ENCODE measurements at regions not wholly inside any gene's neighbourhood (a gene's known extent, or its start where the extent isn't known, plus 50 kb on each side); places are given as distances from the start of the nearest gene placed in this dataset.
"Not testable (repeated sequence)": the region's sequence is repeated elsewhere in the genome, so short reads cannot be mapped to it uniquely, and the experiment has no call there.

DNA sequence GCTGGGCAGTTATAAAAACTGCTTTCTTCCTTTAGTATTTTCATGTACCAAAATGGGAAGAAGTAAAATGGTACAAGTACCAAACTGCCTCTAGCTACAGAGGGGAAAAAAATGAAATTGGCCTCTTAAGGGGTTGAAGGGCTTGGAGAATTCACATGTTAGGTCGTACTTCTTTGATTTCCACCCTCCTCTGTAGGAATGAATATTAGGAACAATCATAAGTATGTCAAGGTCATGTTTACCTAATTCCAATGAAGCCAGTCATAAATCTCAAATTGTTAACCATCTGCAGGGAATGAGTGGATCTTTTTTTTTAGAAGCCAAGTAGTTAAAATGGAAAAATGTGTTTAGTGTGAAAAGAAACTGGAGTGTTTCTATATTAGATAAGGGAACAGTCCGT is 772.6 kb downstream of the PRIM2 start:
- DNase-seq (ENCODE audit: low spot score): not testable (repeated sequence)

DNA sequence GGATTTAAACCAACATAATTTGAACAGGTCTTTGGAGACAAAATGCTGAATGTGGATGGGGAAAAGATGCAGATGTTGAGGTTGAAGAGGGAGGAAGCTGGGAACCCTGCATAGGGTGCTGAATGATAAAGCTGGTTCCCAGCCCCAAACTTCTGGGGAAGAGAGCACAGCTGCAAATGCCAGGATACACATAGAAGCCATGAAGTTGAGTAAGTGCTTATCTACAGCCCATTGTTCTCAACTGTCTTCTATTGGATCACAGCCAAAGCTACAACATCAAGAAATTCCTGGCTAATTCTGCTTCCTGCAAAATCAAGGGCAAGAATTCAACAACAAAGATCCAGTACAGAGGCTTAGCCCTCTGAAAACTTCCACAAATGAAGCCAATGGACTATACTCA is 779.8 kb downstream of the PRIM2 start:
- not testable (repeated sequence) for DNase-seq (ENCODE audit: low spot score)

DNA sequence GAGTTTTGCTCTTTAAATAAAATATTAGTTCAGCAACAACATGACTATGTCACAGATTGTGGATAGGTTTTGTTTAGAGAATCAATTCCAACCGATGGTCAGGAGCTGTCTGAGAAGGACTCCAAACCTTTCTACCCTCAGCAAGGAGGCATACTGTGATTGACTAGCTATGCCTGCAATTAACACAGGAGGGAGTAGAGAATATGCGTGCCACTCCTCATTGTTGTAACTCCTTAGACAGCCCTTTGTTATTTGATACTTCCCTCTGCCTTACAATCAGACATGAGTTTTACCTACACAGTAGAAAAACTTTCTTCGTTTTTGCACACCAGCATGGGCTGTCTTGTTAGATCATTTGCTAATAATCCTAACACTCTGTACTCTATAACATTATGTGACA is 796.5 kb downstream of the PRIM2 start:
- DNase-seq (ENCODE audit: low spot score): no peak

DNA sequence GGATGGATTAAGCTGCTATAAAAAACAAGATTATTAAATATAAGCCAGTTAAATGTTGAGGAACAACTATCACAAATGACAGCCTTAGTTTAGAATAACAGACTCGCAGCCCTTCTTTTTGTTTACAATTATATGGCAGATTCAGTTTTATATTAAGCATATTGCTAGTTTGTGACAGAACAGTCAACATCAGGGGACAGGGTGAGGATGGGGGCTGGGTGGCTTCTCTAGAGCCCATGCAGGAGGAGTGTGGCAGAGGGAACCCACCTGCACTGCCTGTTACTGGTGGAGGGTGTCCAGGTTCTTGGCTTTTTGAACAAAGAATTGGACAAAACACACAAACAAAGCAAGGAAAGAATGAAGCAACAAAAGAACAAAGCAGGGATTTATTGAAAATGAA is 799.7 kb downstream of the PRIM2 start:
- not testable (repeated sequence) for DNase-seq (ENCODE audit: low spot score)

DNA sequence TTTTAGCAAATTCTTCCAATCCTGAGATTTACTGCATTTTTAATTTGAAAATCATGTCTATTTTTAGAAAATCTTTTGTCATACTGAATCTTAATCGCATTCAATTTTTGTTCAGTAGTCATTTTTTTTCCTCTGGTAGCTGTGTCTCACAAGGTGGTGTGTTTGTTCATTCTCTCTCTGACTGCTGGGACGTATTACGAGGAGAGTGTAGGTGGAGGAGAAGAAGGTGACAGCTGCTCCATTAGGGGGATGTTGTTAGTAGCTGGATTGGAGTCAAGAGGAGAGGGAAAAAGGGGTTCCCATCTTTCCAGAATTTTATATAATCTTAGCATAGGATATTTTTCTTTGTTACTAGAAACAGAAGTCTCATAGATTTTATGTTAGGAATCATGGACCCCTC is 804.2 kb downstream of the PRIM2 start:
- not testable (repeated sequence) for DNase-seq (ENCODE audit: low spot score)

DNA sequence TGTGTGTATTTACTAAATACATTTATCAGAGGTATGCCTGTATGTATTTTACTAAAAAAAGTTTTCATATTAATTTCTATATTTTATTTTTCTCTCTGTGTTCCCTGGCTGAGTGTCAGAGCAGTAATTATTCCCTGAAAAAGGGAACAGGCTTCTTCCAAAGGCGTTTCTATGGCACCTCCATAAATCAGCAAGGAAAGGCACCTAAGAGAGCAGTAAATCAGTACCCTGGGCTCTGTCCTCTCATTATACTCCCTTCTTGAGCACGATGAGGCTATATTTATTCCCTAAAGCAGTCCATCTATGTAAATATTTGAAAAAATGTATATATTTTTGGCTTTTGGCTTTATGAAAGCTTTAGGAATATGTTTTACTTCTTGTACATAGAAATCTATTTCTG is 806.3 kb downstream of the PRIM2 start:
- DNase-seq (ENCODE audit: low spot score): not testable (repeated sequence)

DNA sequence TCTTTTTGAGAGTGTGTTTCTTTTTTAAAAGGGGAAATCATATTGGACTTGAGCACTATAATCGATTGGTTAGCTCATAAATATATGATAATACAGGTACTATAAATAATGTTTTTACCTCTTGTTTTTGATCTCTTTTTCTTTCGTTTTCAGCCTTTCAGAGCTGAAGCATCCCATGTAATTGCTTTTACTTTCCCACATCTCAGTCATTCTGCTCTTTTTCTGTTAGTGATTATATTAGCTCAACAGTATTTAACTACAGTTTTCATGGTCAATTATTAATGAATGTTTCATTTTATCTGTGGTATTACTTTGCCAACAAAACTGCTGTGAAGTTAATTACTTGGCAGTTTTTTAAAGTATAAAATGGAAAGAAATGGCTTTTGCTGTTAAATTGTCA is 811.1 kb downstream of the PRIM2 start:
- not testable (repeated sequence) for DNase-seq (ENCODE audit: low spot score)

DNA sequence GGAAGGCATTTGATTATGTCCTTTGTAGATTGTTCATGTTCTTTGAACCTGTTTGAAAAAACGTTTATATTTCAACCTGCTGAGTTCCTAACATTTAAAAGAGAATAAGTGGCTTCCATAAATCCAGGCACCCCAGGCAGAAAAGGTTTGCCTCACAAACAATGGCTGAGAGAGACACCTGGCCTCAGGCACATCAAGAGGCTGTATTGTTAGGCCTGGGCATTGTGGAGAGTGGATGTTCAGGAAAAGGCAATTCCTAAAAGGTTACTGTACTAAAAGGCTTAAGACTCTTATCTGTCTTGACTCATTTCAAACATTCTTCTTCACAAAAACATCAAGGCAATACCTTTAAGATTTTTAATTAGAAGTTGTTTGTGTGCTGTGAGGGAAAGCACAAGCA is 811.7 kb downstream of the PRIM2 start:
- DNase-seq (ENCODE audit: low spot score): not testable (repeated sequence)

DNA sequence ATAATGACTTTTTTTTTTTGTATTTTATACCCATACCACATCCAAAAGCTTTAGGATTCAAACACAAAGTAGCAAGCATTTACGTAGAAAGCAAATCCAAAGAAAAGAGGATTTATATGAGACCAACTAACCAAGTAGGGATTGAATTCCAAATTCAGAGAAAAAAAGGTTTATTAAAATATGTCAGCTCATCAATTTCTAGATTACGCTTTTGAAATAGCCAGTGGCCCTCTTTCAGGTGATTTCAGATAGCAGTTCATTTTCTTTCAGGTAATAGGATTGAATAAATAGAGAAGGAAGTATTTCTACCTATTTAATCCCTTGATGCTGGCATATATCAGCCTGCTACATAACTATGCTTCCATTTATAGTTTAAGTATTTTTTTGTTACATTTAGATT is 822.3 kb downstream of the PRIM2 start:
- DNase-seq (ENCODE audit: low spot score): not testable (repeated sequence)

DNA sequence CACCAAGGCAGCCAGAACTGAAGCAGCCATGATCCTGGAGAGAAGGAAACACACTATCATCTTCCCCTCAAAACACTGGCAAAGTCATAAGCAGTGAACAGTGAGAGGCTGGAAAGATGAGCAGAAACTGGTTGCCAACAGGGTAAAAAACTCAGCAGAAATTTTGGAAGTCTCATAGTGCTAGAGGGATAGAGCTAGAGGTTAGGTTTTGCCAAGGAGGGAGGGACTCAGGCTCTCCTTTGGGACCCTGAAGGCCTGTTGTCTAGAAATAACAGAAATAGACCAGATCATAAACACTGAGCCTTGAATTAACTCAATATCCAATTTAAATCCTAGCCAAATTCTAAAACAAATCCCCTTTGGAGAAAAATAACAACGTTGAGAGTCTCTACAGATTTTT is 853.6 kb downstream of the PRIM2 start:
- DNase-seq (ENCODE audit: low spot score): not testable (repeated sequence)

DNA sequence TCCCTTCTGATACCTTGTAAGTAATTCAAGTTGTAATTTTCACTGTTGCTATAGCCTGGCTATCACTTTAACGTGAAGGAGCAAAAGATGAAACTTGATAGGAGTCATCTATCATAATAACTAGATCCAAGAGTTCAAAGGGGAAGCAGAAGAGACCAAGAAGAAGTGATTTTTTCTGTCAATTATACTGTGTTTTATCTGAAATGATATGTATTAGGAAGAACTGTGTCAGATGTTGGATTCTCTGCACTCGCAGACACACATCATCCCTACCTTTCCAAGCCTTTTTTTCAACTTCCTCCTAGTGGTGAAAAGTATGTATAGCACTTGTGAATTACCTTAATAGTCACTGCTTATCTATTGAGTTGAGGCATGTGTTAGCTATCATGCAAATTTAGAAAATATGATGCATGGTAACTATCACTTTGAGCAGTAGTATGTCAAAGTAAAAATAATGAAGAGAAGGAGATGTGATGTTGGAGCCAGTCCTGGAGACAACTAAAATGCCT is 864.2 kb downstream of the PRIM2 start:
- not testable (repeated sequence) for DNase-seq (ENCODE audit: low spot score)

DNA sequence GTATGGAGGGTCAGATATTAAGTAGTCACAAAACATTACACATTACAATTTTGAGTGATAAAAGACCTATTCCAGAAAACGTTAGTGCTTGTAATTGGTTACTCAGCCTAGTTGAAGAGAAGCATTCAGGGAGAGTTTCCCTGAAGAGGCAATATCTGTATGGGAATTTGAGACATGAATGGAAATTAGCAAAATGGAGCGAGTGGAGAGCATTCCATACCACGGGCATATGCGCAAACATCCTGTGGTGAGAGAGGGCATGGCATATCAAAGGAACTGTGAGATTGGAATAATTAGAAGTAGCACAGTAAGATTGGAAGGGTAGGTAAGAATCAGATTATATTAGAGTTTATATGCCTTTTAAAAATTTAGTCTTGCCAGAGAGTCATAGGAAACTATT is 867.9 kb downstream of the PRIM2 start:
- not testable (repeated sequence) for DNase-seq (ENCODE audit: low spot score)

DNA sequence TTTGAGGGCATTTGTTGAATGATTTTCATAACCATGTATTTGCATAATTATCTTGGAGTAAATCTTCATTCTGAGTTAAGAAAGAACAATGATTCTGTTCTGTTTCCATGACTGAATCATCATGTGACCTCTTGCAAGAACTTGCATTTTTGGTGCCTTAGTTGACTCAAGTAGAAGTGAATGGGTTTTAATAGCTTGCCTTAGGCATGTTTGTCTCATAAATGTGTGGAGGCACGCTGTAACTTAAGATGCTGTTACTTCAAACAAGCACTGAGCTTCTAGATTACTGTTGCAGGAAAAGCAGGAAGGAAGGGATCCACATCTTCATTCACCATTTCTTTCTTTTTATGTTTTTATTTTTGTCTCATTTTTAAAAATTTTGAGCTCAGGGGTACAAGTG is 875.8 kb downstream of the PRIM2 start:
- DNase-seq (ENCODE audit: low spot score): not testable (repeated sequence)

DNA sequence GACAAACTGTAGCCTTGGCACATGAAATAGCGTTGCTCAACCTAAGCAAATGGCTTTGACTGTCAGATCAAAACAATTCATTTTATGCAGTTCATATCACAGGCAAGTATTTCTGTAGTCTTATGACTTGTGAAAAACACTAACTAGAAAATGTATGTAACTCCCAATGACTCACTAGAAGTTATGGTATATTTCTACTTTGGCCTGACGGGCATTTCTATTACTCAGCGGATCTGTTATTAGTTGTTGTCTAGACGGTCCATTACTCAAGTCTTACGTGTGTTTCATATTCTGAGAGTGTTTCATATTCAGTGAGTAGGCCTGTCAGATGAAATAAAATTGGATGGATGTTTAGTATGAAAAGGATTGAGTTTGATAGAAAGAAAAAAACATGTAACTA is 880.9 kb downstream of the PRIM2 start:
- DNase-seq (ENCODE audit: low spot score): no peak

DNA sequence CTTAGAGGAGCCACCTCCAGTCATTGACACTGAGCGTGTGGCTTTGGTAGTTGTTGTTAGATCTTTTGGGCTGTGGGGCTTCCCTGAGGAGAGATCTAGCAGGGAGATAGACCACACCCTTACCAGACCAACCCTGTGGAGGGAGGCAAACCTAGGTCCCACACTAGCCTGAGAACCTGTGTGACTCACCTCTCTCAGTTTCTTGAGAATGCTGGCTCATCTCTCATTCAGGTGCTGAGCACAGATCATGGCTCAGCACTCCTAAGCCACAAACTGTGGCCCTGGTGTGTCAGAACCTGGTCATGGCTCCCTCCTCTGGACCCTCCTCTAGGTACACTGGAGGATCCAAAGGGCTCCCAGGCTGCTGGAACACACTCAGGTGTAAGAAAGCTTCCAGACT is 919.7 kb downstream of the PRIM2 start:
- DNase-seq (ENCODE audit: low spot score): not testable (repeated sequence)

DNA sequence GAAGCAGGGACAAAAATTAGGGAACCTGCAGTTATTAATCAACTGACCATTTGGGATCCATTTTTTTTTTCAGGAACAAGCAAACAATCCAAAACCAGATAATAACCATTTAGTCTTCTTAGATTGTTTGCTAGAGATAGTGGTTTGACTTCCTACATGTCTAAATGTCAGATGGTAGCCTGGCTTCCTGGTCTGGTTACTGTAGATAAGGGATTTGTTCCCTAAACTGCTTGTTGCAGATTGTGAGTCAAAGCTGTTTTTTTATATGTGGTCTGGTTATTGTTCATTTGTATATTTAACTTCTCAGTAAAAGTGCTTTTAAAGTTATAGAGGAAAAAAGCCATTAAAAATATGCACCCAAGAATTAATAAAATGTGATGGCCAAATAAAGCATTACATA is 921.0 kb downstream of the PRIM2 start:
- not testable (repeated sequence) for DNase-seq (ENCODE audit: low spot score)

DNA sequence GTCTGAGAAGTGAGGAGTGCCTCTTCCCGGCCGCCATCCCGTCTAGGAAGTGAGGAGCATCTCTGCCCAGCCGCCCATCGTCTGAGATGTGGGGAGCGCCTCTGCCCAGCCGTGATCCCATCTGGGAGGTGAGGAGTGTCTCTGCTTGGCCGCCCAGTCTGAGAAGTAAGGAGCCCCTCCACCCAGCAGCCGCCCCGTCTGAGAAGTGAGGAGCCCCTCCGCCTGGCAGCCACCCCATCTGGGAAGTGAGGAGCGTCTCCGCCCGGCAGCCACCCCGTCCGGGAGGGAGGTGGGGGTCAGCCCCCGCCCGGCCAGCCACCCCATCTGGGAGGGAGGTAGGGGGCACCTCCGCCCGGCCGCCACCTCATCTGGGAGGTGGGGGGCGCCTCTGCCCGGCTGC is 940.2 kb downstream of the PRIM2 start:
- not testable (repeated sequence) for DNase-seq (ENCODE audit: low spot score)

DNA sequence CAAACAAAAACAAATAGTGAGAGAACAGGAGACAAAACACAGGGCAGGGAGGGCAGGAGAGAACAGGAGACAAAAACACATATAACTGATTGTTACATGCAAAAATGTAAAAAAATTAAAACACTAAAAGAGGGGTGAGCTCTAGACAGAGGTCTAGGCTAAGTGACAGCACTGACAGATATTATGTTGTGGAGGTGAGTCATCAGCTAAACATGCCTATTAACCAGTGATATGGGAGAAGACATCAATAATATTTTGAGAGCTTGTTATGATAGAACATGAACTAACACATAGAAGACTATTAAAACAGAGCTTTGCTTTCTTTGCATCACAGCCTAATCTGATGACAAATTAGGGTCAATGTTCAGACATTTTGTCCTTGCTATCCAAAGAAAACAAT is 972.7 kb downstream of the PRIM2 start:
- DNase-seq (ENCODE audit: low spot score): no peak

DNA sequence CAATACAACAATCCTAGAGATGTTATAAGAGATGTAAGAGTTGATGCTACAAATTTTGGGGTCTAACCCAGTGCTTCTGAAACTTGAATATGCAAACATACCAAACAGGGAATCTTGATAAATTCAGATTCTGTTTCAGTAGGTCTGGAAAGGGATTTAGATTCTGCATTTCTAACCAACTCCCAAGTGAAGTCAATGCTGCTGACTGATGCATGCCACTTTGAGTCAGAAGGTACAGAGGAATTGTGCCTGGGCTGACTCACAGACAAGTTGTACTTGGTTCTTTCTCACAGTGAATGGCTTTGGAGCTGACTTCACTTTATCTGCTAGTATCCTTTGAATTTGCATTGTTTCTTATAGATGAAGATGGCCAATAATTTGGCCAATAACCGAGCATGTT is 973.9 kb downstream of the PRIM2 start:
- DNase-seq (ENCODE audit: low spot score): not testable (repeated sequence)

DNA sequence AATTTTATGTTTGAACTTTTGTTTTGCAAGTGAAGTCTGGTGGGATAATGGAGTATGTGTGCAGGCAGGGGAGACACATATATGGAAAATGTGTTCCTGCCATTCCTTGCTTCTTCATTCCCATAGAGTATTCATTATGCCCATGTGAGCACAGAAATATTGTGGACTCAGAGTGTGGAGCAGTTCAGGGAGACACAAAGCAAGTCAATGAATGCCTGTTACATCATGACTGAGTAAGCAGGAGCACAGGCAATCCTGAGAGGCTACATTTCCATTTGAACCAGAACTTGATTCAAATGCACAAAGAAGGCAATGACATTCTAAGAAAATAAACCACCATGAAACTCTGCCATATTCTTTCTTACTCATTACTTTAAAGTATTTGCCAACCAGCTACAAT is 990.5 kb downstream of the PRIM2 start:
- DNase-seq (ENCODE audit: low spot score): not testable (repeated sequence)

DNA sequence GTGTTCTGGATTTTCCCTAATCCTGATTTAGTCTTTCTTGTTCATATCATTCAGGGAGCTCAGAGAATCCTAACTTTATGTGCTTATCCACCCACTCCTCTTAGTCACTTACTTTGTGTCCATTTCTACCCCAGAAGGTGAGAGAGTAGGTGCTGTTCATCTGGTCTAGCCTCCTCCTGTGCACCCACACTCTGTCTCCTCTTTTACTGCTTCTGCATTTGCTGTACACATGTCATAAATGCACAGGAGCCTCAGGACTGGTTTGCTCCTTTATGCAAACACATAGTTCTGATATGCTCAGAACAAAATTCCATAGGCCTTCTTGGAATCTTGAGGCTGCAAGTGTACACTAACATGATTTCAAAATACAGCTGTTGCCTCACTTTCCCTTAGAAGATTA is 1014.7 kb downstream of the PRIM2 start:
- DNase-seq (ENCODE audit: low spot score): not testable (repeated sequence)

DNA sequence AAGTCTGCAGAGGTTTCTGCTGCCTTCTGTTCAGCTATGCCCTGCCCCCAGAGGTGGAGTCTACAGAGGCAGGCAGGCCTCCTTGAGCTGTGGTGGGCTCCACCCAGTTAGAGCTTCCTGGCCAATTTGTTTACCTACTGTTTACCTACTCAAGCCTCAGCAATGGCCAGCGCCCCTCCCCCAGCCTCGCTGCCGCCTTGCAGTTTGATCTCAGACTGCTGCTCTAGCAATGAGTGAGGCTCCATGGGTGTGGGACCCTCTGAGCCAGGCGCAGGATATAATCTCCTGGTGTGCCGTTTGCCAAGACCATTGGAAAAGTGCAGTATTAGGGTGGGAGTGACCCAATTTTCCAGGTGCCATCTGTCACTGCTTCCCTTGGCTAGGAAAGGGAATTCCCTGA is 1024.9 kb downstream of the PRIM2 start:
- not testable (repeated sequence) for DNase-seq (ENCODE audit: low spot score)

DNA sequence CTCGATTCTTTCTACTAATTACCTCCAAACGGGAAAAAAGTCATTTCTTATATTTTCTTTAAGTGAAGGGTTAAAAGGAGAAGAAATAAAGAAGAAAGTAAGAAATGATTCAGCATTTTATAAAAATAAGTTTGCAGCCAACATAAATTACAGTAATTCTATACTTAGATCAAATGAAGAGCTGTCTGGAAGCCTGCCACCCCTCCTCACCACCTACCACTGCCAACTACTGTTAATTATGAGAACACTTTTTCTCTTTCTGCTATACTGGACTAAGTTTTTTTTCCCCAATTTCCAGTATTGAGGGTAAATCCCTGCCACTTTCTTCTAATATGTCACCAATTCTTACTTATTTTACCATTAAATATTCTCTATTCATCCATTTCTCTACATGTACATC is 1030.1 kb downstream of the PRIM2 start:
- not testable (repeated sequence) for DNase-seq (ENCODE audit: low spot score)

DNA sequence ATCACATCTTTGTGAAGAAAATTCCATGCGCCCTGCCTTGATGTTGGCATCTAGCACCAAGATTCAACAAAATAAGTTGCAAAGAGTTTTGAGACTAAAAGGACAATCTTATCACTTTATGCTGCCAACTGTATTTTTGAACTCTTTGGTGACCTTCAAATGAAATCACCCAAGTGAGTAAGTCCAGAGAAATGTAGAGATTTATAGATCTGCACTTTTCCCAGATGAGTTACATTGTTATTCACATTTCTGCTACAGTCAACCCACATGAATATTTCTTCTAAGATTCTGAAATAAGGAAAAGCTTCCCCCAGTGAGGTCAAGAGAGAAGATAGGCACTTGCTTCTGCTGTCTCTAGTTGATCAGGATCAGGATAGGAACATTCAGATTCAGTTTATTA is 1034.2 kb downstream of the PRIM2 start:
- DNase-seq (ENCODE audit: low spot score): not testable (repeated sequence)

DNA sequence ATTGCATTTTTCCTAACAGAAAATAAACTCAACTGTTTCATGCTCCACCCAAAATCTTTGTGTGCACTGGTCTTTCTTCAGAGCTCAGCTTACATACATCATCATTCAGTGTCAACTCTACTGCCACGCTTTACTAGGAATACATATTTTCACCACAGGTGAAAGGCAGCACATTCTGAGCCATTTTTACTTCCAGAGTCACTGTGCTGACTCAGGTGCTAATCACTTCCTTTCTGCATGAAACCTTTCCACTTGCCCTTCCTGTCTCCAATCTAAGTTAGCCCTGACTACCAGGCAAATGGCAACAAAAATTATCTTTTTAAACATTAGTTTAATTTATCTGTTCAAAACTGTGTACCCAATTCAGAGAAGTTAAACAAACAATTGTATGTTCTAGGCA is 1041.0 kb downstream of the PRIM2 start:
- DNase-seq (ENCODE audit: low spot score): not testable (repeated sequence)
